Suppressor macrophage (primary cell): ENCODE measurements at regions not wholly inside any gene's neighbourhood (a gene's known extent, or its start where the extent isn't known, plus 50 kb on each side); places are given as distances from the start of the nearest gene placed in this dataset.

Source experiments
- DNase-seq, 4 experiments: peaks; one replicate each; pipeline ENCODE4 v3.0.0-alpha.2; 2020 to 2022

- no peak for DNase-seq
These were observed 53.3 kb upstream of the EYA4 start for GRCh38 chr6:133187657-133188453.

- no peak for DNase-seq
These were observed 50.2 kb upstream of the EYA4 start for GRCh38 chr6:133190912-133191311.

- no peak for DNase-seq
These were observed 49.8 kb upstream of the EYA4 start for GRCh38 chr6:133191323-133191722.
